GM10248 (cell line): ENCODE measurements at regions not wholly inside any gene's neighbourhood (a gene's known extent, or its start where the extent isn't known, plus 50 kb on each side); places are given as distances from the start of the nearest gene placed in this dataset.
A peak's percentile ranks its signal among the peaks of the same experiment; 100 is the strongest.

Experiments used
- CTCF ChIA-PET: fragments of 300-600 bp; sonication (Branson Sonifier 250); formaldehyde crosslinking; extraction: SDS; loops from one replicate; lab custom pipeline; 2021; ENCODE audit warnings: antibody characterized with exemption; lab: Yijun Ruan, JAX
- POLR2A ChIA-PET: fragments of 350-650 bp; sonication (Branson Sonifier 250); formaldehyde crosslinking; extraction: SDS; loops from one replicate; lab custom pipeline; 2020; ENCODE audit warnings: antibody characterized with exemption; lab: Yijun Ruan, JAX
- DNase-seq: peaks from one replicate; pipeline ENCODE4 v3.0.0; 2012; ENCODE audit errors: extremely low spot score
- CTCF ChIP-seq: IDR thresholded peaks from 2 replicates; pipeline ENCODE4 v1.5.1; 2012; ENCODE audit warnings: mild to moderate bottlenecking, low read depth; ENCODE audit errors: extremely low read depth, missing control alignments, control extremely low read depth

- ChIA-PET CTCF (interaction anchor here (0.9 to 2.8 kb wide), 8 partner anchors 9 to 140 kb away, joined by 3 to 21 read pairs (median 4); no protein-coding TSS in a partner anchor), POLR2A (interaction anchor here (0.9 kb wide), 1 partner anchor 540 kb away, joined by 3 read pairs; no protein-coding TSS in a partner anchor)
- no peak for TF ChIP-seq CTCF
- peak; percentile 68 for DNase-seq
These were observed 165.3 kb downstream of the SHQ1 start for GRCh38 chr3:72682936-72683452.

GRCh38 chr3:72681598-72681997 is 166.6 kb downstream of the SHQ1 start:
- no peak for TF ChIP-seq CTCF
- DNase-seq: no peak
- ChIA-PET POLR2A (no interaction called here), CTCF (interaction anchor here (1.0 to 2.8 kb wide), 2 partner anchors 15 to 16 kb away, joined by 3 to 21 read pairs; no protein-coding TSS in a partner anchor)

- no peak for TF ChIP-seq CTCF
- POLR2A ChIA-PET: no interaction called here
- CTCF ChIA-PET: interaction anchor here (0.7 to 2.0 kb wide), 3 partner anchors 14 to 32 kb away, joined by 3 to 15 read pairs (median 3); no protein-coding TSS in a partner anchor
- no peak for DNase-seq
These were observed 167.5 kb downstream of the SHQ1 start for GRCh38 chr3:72680766-72681165.

- CTCF ChIA-PET: interaction anchor here (1.0 to 2.0 kb wide), 2 partner anchors 12 to 13 kb away, joined by 3 to 15 read pairs; no protein-coding TSS in a partner anchor
- TF ChIP-seq CTCF: no peak
- DNase-seq: no peak
- POLR2A ChIA-PET: no interaction called here
These were observed 168.6 kb downstream of the SHQ1 start for GRCh38 chr3:72679540-72680198.

- TF ChIP-seq CTCF: no peak
- ChIA-PET POLR2A (no interaction called here), CTCF (interaction anchor here (1.0 to 2.0 kb wide), 2 partner anchors 12 to 13 kb away, joined by 3 to 15 read pairs; no protein-coding TSS in a partner anchor)
- no peak for DNase-seq
These were observed 169.4 kb downstream of the SHQ1 start for GRCh38 chr3:72678867-72679266.

- no peak for DNase-seq
- CTCF ChIA-PET: interaction anchor here (1.2 to 2.0 kb wide), 2 partner anchors 12 to 13 kb away, joined by 4 to 15 read pairs; no protein-coding TSS in a partner anchor
- POLR2A ChIA-PET: no interaction called here
- no peak for TF ChIP-seq CTCF
These were observed 169.9 kb downstream of the SHQ1 start for GRCh38 chr3:72678380-72678779.
